Hindlimb muscle (tissue), 1 donor: ENCODE measurements at regions not wholly inside any gene's neighbourhood (a gene's known extent, or its start where the extent isn't known, plus 50 kb on each side); places are given as distances from the start of the nearest gene placed in this dataset.

Experiments used
- DNase-seq: peaks from one replicate; pipeline ENCODE4 v3.0.0-alpha.2; 2013

GRCh38 chr9:80890124-80890523, 799.2 kb downstream of the TLE1 start:
- no peak for DNase-seq

- DNase-seq = peak; percentile 3
Measured at GRCh38 chr9:80885894-80886293, 803.5 kb downstream of the TLE1 start.

GRCh38 chr9:80883826-80884579, 805.3 kb downstream of the TLE1 start:
- peak; percentile 16 for DNase-seq

- peak; percentile 12 for DNase-seq
Measured at GRCh38 chr9:80883426-80883825, 805.9 kb downstream of the TLE1 start.

GRCh38 chr9:80881940-80882339, 807.4 kb downstream of the TLE1 start:
- DNase-seq = no peak

GRCh38 chr9:80881320-80881719, 808.0 kb downstream of the TLE1 start:
- DNase-seq = no peak

GRCh38 chr9:80878556-80878955, 810.8 kb downstream of the TLE1 start:
- DNase-seq = no peak

GRCh38 chr9:80875947-80876346, 813.4 kb downstream of the TLE1 start:
- no peak for DNase-seq

GRCh38 chr9:80874276-80874675, 815.1 kb downstream of the TLE1 start:
- no peak for DNase-seq

GRCh38 chr9:80873861-80874260, 815.5 kb downstream of the TLE1 start:
- DNase-seq = no peak

GRCh38 chr9:80871596-80871995, 817.8 kb downstream of the TLE1 start:
- DNase-seq = no peak

- no peak for DNase-seq
Measured at GRCh38 chr9:80867731-80868130, 821.6 kb downstream of the TLE1 start.

- DNase-seq = no peak
Measured at GRCh38 chr9:80866576-80867227, 822.6 kb downstream of the TLE1 start.

- DNase-seq = no peak
Measured at GRCh38 chr9:80866121-80866520, 823.2 kb downstream of the TLE1 start.

- DNase-seq = no peak
Measured at GRCh38 chr9:80843028-80843427, 846.3 kb downstream of the TLE1 start.

- peak; percentile 28 for DNase-seq
Measured at GRCh38 chr9:80842389-80842788, 847.0 kb downstream of the TLE1 start.

GRCh38 chr9:80841888-80842287, 847.5 kb downstream of the TLE1 start:
- DNase-seq = no peak

- DNase-seq = no peak
Measured at GRCh38 chr9:80839821-80840675, 849.3 kb downstream of the TLE1 start.

GRCh38 chr9:80836013-80836412, 853.3 kb downstream of the TLE1 start:
- DNase-seq = no peak

- no peak for DNase-seq
Measured at GRCh38 chr9:80831751-80832150, 857.6 kb downstream of the TLE1 start.

GRCh38 chr9:80811656-80812055, 877.7 kb downstream of the TLE1 start:
- DNase-seq = no peak

- DNase-seq = no peak
Measured at GRCh38 chr9:80811003-80811402, 878.3 kb downstream of the TLE1 start.

- no peak for DNase-seq
Measured at GRCh38 chr9:80806671-80807070, 882.7 kb downstream of the TLE1 start.
